Hepatocyte (in vitro differentiated cells): ENCODE measurements at regions not wholly inside any gene's neighbourhood (a gene's known extent, or its start where the extent isn't known, plus 50 kb on each side); places are given as distances from the start of the nearest gene placed in this dataset.

Experiments
- CTCF ChIP-seq: fragments of 200-600 bp; sonication (generic); IDR thresholded peaks from 2 replicates; pipeline ENCODE4 v1.5.1; 2016; ENCODE audit warnings: antibody characterized with exemption, mild to moderate bottlenecking; ENCODE audit not compliant: poor library complexity
- EZH2 ChIP-seq: fragments of 200-600 bp; sonication (generic); IDR thresholded peaks from 2 replicates; pipeline ENCODE4 v1.6.1; 2016; ENCODE audit warnings: antibody characterized with exemption, mild to moderate bottlenecking, borderline replicate concordance

- no peak for TF ChIP-seq CTCF
- no peak for TF ChIP-seq EZH2
These were observed 253.2 kb downstream of the SEC14L1 start for GRCh38 chr17:77393867-77394539.
